GM19351 (cell line): ENCODE measurements at regions not wholly inside any gene's neighbourhood (a gene's known extent, or its start where the extent isn't known, plus 50 kb on each side); places are given as distances from the start of the nearest gene placed in this dataset.
A peak's percentile ranks its signal among the peaks of the same experiment; 100 is the strongest.
"Not testable (repeated sequence)": the region's sequence is repeated elsewhere in the genome, so short reads cannot be mapped to it uniquely, and the experiment has no call there.

Experiments
- ATAC-seq: cut with Tn5 transposase; IDR thresholded peaks from one replicate; pipeline ENCODE4 v1.9.1; 2021; ENCODE audit warnings: mild to moderate bottlenecking, moderate library complexity; ENCODE audit not compliant: unreplicated experiment

DNA sequence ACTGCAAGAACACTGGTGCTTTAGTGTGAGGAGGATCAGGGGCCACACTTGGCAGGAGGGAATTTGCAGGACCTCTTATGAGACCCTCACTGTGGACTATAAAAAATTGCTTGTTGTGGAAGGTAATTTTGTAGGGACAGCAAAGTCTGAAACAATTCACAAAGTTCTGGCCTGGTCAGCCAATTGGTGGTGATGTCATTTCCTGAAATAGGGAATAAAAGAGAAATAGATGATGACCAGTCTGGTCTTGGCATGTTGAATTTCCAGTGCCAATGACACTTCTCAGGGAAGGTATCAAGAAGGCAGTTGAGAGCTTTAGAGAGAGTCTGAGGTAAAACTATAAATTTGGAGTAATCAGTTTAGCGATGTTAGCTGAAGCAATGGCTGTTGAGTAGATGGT lies 129.3 kb upstream of the LMNTD1 start:
- no peak for ATAC-seq

DNA sequence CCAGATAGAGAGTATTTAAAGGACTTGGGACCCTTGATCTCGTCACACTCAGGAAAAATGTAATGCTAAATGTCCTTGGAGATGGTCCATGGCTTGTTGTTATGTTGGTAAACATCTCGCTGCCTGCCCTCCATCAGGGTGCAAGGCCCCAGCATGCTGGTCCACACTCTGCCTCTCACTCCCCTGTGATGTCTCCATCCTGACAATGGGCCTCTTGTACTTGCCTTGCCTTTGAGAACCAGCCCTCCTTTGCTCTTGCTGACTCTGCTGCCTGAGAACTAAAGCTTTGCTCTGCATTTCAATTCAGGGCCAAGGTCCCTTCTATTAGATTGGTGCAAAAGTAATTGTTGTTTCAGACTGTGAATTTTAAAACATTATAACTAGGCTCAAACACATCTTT lies 131.0 kb upstream of the LMNTD1 start:
- no peak for ATAC-seq

DNA sequence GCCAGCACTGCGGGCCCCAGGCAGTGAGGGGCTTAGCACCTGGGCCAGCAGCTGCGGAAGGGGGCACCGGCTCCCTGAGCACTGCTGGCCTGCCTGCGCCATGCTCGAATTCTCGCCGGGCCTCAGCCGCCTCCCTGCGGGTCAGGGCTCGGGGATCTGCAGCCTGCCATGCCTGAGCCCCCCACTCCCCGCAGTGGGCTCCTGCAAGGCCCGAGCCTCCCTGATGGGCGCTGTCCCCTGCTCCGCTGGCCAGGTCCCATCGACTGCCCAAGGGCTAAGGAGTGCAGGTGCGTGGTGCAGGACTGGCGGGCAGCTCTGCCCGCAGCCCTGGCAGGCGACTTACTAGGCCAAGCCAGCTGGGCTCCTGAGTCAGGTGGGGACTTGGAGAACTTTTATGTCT lies 133.3 kb upstream of the LMNTD1 start:
- no peak for ATAC-seq

DNA sequence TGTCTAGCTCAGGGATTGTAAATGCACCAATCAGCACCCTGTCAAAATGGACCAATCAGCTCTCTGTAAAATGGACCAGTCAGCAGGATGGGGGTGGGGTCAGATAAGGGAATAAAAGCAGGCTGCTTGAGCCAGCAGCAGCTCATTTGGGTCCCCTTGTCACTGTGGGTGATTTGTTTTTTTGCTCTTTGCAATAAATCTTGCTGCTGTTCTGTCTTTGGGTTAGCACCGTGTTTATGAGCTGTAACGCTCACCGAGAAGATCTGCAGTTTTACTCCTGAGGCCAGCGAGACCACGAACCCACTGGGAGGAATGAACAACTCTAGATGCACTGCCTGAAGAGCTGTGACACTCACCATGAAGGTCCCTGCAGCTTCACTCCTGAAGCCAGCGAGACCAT lies 134.1 kb upstream of the LMNTD1 start:
- ATAC-seq, result no peak

DNA sequence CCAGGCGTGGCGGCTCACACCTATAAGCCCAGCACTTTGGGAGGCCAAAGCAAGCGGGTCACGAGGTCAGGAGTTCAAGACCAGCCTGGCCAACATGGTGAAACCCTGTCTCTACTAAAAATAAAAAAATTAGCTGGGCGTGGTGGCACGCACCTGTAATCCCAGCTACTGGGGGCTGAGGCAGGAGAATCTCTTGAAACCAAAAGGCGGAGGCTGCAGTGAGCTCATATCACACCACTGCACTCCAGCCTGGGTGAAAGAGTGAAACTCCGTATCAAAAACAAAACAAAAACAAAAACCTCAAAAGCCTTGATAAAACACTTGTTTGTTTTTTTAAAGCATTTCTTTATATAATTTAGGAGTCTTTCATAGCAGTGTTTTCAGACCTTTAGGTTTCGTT lies 135.8 kb upstream of the LMNTD1 start:
- peak; percentile 72 for ATAC-seq

DNA sequence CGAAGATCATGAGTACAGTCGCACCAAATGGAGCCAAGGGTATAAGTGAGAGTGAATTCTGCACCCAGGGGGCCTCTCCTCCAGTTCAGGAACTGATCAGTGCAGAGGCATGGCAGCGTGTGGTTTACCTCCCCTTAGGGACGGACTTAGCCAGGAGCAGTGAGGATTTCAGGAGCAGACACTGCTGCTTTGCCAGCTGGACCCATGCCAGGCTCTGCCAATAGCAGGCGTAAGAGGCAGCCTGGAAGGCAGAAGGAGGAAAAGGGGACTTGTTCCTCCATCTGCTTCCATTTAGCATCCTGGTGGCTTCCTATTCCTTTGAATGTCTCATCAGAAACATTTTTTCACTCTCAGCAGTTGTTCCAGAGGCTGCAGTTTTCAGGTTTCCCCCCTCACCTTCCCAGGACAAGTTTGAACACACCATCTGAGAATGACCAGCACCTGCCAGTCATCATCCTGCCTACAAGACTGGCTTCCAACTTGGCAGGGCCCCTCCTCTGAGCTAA lies 137.0 kb upstream of the LMNTD1 start:
- no peak for ATAC-seq

DNA sequence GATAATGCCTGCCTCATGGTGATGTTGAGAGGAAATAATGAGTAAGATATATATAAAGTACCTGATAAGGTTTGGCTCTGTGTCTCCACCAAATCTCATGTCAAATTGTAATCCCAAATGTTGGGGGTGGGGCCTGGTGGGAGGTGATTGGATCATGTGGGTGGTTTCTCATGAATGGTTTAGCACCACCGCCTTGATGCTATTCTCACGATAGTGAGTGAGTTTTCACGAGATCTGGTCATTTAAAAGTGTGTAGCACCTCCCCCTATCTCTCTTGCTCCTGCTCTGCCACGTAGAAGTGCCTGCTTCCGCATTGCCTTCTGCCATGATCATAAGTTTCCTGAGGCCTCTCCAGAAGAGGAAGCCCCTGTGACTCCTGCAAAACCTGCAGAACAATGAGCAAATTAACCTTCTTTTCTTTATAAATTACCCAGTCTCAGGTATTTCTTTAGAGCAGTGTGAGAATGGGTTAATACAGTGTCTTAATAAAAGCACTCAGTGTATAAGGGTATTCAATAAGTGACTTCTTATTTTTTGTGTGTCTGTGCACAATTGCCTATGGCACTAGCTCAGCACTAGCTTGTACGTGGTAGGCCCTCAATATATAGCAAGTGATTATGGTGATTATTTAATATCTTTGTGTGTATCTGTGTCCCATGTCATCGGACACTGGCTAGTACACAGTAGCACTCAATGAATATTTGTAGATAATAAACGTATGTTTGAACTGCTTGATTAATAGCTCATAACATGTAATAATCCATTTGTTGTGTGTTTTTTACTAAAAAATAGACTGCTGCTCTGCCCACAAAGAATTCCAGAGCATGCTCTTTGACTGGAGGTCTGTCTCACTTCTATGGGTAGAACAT lies 138.1 kb upstream of the LMNTD1 start:
- no peak for ATAC-seq

DNA sequence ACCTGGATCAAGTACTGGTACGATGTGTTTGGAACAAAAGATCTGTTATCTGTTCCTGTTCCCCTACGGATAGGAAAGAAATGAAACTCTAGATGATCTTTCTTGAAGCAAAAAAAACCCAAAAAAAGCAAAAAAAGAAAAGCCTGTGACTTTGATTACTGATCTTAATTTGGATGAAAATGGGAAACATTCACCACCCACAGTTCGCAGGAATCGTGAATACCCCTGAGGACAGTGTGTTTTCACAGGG lies 138.7 kb upstream of the LMNTD1 start:
- ATAC-seq, result no peak

DNA sequence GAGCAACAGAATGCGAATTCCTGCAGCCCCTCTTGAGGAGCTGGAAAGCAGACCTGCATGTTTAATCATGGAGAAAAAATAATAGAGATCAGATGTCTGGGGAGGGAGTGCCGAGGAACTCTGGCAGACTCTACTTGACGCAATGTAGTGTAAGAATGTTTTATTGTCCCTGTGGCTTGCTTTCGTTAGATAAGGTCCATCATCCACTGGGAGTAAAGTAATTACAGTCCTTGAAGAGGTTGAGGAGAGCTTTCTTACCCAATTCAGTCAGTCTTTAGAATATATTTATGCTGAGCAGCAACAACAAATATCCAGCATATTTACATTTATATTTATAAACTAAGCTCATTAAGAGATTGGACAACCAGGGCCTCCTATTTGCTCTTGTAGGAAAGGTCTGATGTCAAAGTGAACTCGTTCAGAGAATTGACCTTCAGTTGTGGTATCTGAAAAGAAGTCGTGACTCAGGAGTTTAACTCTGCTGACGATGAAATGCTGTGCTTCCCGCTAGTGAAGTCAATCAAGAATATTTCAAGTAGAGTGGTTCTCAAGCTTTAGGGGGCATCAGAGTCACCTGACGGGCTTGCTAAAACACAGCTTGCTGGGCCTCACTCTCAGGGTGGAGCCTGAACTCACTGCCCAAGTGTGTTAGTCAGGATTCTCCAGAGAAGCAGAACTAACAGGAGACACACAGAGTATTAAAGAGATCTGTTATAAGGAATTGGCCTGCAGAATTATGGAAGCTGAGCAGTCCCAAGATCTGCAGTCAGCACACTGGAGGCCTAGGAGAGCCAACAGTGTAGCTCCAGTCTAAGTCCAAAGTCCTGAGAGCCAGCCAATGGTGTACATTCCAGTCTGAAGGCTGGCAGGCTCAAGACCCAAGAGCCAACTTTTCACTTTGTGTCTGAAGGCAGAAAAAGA lies 139.3 kb upstream of the LMNTD1 start:
- ATAC-seq, result no peak

DNA sequence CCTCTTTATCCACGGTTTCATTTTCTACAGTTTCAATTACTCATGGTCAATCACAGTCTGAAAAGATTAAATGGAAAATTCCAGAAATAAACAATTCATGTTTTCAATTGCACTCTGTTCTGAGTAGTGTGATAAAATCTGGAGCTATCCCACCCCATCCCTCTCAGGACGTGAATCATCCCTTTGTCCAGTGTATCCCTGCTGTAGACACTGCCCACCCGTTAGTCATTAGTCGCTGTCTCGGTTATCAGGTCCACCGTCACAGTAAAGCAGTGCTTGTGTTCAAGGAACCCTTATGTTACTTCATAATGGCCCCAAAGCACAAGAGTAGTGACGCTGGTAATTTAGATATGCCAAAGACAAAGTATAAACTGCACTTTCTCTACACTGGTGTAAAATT lies 141.0 kb upstream of the LMNTD1 start:
- no peak for ATAC-seq

DNA sequence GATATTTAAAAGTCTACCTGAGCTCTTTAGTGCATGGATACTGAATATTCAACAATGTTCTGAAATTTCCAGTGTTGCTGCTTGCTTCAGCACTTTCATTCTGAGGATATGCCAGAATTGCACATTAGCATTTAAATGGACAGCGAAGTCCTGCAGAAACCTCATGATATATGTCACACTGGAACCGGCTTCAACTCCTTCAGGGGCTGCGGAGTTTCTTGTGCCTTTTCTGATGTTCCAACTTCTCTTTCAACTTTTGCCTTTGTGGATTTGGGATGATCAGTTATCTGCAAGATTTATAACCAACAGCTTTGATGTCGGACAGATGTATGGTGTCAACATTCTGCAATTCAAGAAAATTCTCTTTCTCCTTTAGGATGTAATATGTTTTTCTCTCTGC lies 142.5 kb upstream of the LMNTD1 start:
- no peak for ATAC-seq

DNA sequence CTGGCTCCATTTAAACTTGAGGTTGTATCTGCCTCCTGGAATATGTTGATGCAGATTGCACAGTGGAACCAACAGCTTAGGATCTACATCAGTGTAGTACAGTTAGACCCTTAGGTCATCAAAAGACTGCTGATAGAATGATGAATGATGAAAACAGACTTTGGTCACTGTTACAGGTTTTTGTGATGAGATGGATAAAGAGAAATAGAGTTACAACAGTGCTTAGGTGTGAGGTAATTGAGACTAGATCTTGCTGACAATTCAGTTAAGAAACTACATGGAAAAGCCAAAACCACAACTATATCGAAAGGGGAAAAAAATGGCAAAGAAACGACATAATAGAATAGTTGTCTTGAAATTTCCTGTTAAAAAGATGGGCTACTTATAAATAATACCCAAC lies 145.7 kb upstream of the LMNTD1 start:
- no peak for ATAC-seq

DNA sequence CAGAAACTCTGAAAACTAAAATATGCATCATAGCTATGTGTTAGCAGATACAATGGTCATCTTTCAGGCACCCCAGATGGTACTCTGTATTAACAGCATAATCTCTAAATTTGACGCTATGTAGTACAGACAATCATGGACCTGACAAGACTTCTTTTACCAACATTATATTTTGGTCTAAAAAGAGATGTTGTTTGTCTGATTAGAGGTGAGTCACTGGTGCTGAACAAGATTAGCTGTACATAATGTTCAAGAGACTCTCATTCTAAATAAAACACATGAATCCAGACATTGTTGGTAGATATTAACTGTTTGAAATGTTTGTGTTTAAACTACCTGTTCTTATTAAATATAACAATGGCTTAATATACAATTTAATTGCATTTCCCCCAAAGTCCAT lies 146.4 kb upstream of the LMNTD1 start:
- no peak for ATAC-seq

DNA sequence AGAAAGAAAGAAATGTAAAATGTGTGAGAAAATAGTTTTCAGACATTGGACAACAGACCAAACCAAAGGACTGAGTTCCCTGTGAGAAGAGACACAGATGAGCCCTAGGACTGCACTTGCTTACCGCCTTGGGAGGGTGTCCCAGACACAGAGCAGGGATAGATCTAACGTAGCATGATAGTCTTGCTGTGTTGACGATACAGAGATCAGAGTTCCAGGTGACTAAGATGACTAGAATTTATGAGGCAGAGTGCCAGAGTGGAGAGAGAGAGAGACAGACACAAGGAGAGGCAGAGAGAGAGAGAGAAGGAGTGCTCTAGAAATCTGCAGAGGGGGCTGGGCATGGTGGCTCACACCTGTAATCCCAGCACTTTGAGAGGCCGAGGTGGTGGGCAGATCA lies 148.2 kb upstream of the LMNTD1 start:
- no peak for ATAC-seq

DNA sequence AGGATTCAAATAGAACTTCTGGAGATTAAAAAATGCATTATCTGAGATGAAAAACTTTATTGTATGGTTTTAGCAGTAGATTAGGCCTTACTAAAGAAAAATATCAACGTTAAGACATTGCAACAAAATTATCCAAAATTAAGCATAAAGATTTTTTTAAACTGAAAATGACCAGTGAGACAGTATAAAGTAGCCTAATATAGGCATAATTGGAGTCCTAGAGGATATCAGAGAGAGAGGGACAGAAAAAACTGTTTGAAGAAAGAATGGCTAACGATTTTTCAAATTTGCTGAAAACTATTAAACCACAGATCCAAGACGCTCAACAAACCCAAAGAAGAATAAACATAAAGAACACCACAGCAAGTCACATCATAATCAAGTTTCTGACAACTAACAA lies 149.5 kb upstream of the LMNTD1 start:
- ATAC-seq, result no peak

DNA sequence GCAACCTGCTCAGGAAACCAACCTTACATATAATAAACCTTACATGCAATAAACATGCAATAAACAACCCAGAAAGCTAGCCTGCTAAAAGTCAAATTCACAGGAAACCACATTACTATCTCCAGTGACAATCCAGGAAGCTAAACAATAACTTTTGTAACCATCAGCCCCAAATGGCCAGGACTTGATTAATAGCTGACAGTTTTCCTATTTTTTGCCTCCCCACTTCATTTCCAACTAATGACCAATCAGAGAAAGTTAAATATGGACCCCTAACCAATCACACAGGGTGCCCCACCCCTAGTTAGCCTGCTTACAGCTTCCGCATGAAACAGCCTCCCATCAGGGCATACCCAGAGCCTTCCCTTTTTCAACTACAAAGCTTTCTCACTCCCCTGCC lies 152.2 kb upstream of the LMNTD1 start:
- no peak for ATAC-seq

DNA sequence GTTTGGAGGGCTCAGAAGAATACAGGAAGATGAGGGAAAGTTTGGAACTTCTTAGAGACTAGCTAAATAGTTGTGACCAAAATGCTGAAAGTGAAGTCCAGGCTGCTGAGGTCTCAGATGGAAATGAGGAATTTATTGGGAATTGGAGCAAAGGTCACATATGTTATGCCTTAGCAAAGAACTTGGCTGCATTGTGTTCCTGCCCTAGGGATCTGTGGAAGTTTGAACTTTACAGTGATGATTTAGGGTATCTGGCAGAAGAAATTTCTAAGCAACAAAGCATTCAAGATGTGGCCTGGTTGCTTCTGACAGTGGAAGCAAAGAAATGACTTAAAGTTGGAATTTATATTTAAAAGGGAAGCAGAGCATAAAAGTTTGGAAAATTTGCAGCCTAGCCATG lies 153.6 kb upstream of the LMNTD1 start:
- ATAC-seq, result not testable (repeated sequence)

DNA sequence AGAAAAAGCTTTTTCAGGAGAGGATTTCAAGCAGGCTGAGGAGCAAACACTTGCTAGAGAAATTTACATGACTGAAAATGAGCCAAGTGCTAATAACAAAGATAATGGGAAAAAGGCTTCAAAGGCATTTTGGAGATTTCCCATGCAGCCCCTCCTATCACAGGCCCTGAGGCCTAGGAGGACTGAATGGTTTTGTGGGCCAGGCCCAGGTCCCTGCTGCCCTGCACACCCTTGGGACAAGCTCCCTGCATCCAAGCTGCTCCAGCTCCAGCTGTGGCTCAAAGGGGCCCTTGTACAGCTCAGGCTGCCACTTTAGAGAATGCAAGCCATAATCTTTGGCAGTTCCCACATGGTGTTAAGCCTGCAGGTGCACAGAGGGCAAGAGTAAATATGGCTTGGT lies 154.0 kb upstream of the LMNTD1 start:
- no peak for ATAC-seq

DNA sequence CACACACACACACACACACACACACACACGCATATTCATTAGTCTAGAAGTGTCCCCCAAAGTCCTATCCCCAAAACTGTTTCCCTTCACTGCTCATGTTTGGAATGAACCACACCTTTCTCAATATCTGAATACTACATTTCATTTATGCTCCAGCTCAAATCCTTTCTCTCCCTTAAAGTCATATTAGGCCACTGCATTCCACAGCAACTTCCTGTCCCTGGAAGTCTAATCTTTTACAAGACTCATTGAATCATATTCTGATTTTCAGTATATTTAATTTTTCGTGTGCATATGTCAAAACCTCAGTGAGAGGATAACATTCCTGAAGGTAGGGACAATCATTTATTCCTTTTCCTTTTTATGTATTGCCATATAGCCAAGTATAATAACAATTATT lies 155.6 kb upstream of the LMNTD1 start:
- ATAC-seq, result no peak

DNA sequence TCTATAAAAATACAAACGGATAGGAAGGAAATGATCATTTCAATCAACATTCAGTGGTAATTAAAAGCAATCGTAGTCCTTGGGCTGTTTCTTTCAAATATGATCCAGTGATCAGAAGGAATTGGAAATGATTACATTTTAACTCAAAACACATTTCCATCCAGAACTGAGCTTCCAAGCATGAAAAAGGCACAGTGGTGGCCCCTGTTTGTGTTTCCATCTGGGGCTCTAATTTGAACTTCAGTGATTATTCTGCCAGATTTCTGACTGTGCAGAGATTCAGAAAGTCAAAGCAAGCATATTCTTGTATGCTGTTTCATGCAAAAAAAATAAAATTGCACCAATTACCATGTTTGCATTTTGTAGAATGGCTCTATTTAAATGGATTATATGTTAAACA lies 157.0 kb upstream of the LMNTD1 start:
- ATAC-seq, result no peak

DNA sequence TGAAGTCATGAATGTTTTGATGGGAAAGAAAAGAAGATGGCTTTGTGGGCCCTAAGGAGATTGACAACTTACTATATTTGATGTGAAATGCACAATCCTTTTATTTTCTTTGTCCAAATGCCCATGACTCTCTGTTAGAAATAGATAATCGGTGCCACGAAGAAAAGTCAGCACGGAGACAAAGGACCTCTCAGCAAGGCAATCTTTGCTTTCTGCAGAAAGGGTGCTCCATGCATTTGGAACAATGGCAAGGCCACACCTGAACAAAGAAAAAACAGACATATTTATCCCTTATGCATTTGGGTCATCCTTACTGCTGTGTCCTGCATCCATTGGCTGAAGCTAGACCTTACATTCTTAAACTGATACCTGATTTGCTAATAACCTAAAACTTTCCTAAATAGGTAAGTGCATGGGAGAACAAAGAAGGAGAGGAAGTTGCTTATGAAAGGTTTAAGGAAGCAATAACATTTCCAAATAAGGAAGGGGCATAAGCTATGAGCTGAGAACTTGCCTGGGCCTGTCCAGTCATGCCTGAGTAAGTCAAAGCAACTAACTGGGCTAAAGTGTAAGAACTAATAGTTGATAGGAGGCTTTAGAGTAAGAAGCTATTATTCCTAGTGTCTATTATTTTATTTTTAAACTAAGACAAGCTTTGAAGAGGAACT lies 158.0 kb upstream of the LMNTD1 start:
- ATAC-seq, result not testable (repeated sequence)

DNA sequence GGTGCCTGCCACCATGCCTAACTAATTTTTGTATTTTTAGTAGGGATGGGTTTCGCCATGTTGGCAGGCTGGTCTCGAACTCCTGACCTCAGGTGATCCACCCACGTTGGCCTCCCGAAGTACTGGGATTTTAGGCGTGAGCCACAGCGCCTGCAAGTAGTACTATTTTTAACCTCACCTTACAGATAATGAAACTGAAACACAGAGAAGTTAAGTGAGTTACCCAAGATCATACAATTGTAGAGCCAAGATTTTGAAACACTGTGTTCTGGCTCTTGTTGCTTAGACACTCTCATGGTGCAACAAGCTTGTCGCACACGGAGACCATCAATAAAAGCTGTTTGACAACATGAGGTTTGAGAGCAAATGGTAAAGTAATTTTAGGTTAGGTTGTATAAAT lies 159.1 kb upstream of the LMNTD1 start:
- peak; percentile 41 for ATAC-seq
